Testis (tissue), 2 donors: ENCODE measurements at regions not wholly inside any gene's neighbourhood (a gene's known extent, or its start where the extent isn't known, plus 50 kb on each side); places are given as distances from the start of the nearest gene placed in this dataset.

ENCODE experiments used
- POLR2A ChIP-seq: fragments of 450-650 bp; IDR thresholded peaks from one replicate; pipeline ENCODE4 v1.6.1; 2017; ENCODE audit warnings: antibody characterized with exemption, mild to moderate bottlenecking, moderate library complexity
- TF ChIP-seq, protein P1 (sequence below), 3 experiments: fragments of 450-650 bp in 2 of 3; fragments of 200-600 bp in 1 of 3; sonication (generic) in 1 of 3; IDR thresholded peaks; one replicate each; pipeline ENCODE4 v1.5.1; 2016 to 2019; ENCODE audit warnings: antibody characterized with exemption in 3 of 3, mild to moderate bottlenecking in 2 of 3, moderate library complexity in 1 of 3

DNA sequence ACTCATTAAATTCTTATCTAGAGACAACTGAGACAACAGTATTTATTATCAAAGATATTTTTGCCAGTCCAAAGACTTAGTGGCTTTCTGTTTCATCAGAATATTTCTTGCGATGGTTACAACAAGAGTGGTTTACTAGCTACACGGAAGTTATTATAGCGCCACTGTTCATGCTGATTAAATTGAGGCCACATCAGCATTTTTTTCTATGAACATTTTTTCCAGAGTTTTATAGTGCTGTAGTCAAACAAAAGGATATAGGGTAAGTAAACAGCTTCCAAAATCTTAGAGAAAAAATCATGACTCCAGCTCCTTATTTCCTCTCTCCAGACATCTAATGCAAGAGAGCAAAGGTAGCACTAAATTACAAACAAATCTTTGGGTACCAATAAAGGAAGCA, 1264.4 kb downstream of the ZPLD1 start:
- TF ChIP-seq, protein P1, sequence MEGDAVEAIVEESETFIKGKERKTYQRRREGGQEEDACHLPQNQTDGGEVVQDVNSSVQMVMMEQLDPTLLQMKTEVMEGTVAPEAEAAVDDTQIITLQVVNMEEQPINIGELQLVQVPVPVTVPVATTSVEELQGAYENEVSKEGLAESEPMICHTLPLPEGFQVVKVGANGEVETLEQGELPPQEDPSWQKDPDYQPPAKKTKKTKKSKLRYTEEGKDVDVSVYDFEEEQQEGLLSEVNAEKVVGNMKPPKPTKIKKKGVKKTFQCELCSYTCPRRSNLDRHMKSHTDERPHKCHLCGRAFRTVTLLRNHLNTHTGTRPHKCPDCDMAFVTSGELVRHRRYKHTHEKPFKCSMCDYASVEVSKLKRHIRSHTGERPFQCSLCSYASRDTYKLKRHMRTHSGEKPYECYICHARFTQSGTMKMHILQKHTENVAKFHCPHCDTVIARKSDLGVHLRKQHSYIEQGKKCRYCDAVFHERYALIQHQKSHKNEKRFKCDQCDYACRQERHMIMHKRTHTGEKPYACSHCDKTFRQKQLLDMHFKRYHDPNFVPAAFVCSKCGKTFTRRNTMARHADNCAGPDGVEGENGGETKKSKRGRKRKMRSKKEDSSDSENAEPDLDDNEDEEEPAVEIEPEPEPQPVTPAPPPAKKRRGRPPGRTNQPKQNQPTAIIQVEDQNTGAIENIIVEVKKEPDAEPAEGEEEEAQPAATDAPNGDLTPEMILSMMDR (IDR thresholded peaks at IDR 0.05) = no peak
- no peak for TF ChIP-seq POLR2A
